Vagina (tissue), 2 donors: ENCODE measurements at regions not wholly inside any gene's neighbourhood (a gene's known extent, or its start where the extent isn't known, plus 50 kb on each side); places are given as distances from the start of the nearest gene placed in this dataset.

Source experiments
- CTCF ChIP-seq, 3 experiments: fragments of 450-650 bp in 2 of 3; fragments of 200-600 bp in 1 of 3; sonication (generic) in 1 of 3; IDR thresholded peaks; one replicate each; pipeline ENCODE4 v1.5.1; 2017 to 2019; ENCODE audit warnings: antibody characterized with exemption in 3 of 3, mild to moderate bottlenecking in 2 of 3, moderate library complexity in 2 of 3
- POLR2A ChIP-seq, 2 donors: fragments of 450-650 bp; IDR thresholded peaks; one replicate each; pipeline ENCODE4 v1.6.1; 2017; ENCODE audit warnings: antibody characterized with exemption in 2 of 2, mild to moderate bottlenecking in 2 of 2, moderate library complexity in 2 of 2
- POLR2AphosphoS5 ChIP-seq, 2 donors: sonication (generic); formaldehyde crosslinking; IDR thresholded peaks; one replicate each; pipeline ENCODE4 v1.9.0; 2017; ENCODE audit warnings: antibody characterized with exemption in 2 of 2, mild to moderate bottlenecking in 2 of 2, low read depth in 1 of 2; ENCODE audit not compliant: insufficient read depth in 1 of 2

- TF ChIP-seq CTCF (IDR thresholded peaks at IDR 0.05): no peak
- TF ChIP-seq POLR2A (IDR thresholded peaks at IDR 0.05): no peak
- TF ChIP-seq POLR2AphosphoS5 (IDR thresholded peaks at IDR 0.05; ENCODE audit: insufficient read depth in 1 of 2, low read depth in 1 of 2): no peak
These were observed 89.5 kb downstream of the ACKR3 start for GRCh38 chr2:236658974-236659757.
